D721Med (cell line): ENCODE measurements at regions not wholly inside any gene's neighbourhood (a gene's known extent, or its start where the extent isn't known, plus 50 kb on each side); places are given as distances from the start of the nearest gene placed in this dataset.

Source experiments
- DNase-seq: peaks from one replicate; pipeline ENCODE4 v3.0.0; 2011; ENCODE audit warnings: low spot score; ENCODE audit not compliant: insufficient read length
- FAIRE-seq: peaks from 2 replicates; lab custom pipeline; 2011; peaks lifted over from hg19 to GRCh38; lab: Jason Lieb, UNC
- CTCF ChIP-seq: IDR thresholded peaks from 2 replicates; pipeline ENCODE4 v1.5.1; 2012; ENCODE audit warnings: mild to moderate bottlenecking, control low read depth; ENCODE audit not compliant: insufficient read depth; ENCODE audit errors: missing control alignments

- no peak for TF ChIP-seq CTCF
- no peak for DNase-seq
- FAIRE-seq: no peak
Observed at GRCh38 chr15:38046257-38047051, 112.0 kb downstream of the TMCO5A start.

- FAIRE-seq (no peak), DNase-seq (no peak)
- no peak for TF ChIP-seq CTCF
Observed at GRCh38 chr15:38048001-38048455, 113.6 kb downstream of the TMCO5A start.

- no peak for TF ChIP-seq CTCF
- DNase-seq (no peak), FAIRE-seq (no peak)
Observed at GRCh38 chr15:38049891-38050290, 115.5 kb downstream of the TMCO5A start.

- no peak for TF ChIP-seq CTCF
- DNase-seq (no peak), FAIRE-seq (no peak)
Observed at GRCh38 chr15:38050529-38051448, 116.3 kb downstream of the TMCO5A start.

- no peak for DNase-seq
- no peak for TF ChIP-seq CTCF
- FAIRE-seq: no peak
Observed at GRCh38 chr15:38053205-38053604, 118.8 kb downstream of the TMCO5A start.

GRCh38 chr15:38053776-38054175 is 119.3 kb downstream of the TMCO5A start:
- TF ChIP-seq CTCF: no peak
- no peak for DNase-seq
- no peak for FAIRE-seq
